Muscle layer of duodenum (tissue), 2 donors: ENCODE measurements at regions not wholly inside any gene's neighbourhood (a gene's known extent, or its start where the extent isn't known, plus 50 kb on each side); places are given as distances from the start of the nearest gene placed in this dataset.

Experiments
- H3K27ac ChIP-seq: one replicate; pipeline ENCODE4 v1.7.0; 2013; ENCODE audit warnings: mild to moderate bottlenecking, low read length
- H3K27me3 ChIP-seq: one replicate; pipeline ENCODE4 v1.7.0; 2013; ENCODE audit warnings: low read depth, mild to moderate bottlenecking, control low read depth, low read length
- H3K36me3 ChIP-seq, 2 donors: one replicate each; pipeline ENCODE4 v1.7.0; 2013; ENCODE audit warnings: low read length in 2 of 2, control low read depth in 1 of 2, mild to moderate bottlenecking in 1 of 2; ENCODE audit not compliant: insufficient read depth in 2 of 2, control insufficient read depth in 1 of 2
- H3K4me1 ChIP-seq, 2 donors: one replicate each; pipeline ENCODE4 v1.7.0; 2013; ENCODE audit warnings: low read length in 2 of 2, mild to moderate bottlenecking in 2 of 2, control low read depth in 1 of 2, moderate library complexity in 1 of 2; ENCODE audit not compliant: insufficient read depth in 2 of 2, control insufficient read depth in 1 of 2
- H3K4me3 ChIP-seq, 2 donors: one replicate each; pipeline ENCODE4 v1.7.0; 2013; ENCODE audit warnings: low read length in 2 of 2, low read depth in 1 of 2, mild to moderate bottlenecking in 1 of 2
- H3K9me3 ChIP-seq, 2 donors: one replicate each; pipeline ENCODE4 v1.7.0; 2013; ENCODE audit warnings: low read length in 2 of 2, control low read depth in 1 of 2, mild to moderate bottlenecking in 1 of 2; ENCODE audit not compliant: control insufficient read depth in 1 of 2
- donor health status: healthy.

- no peaks in the 10 kb centered on the region for H3K4me1 ChIP-seq
- H3K4me3 ChIP-seq, result no peak overlapping the region
- H3K27ac ChIP-seq, result no peak overlapping the region
- H3K9me3 ChIP-seq, result no peaks in the 10 kb centered on the region
- H3K36me3 ChIP-seq, result no peaks in the 10 kb centered on the region
- H3K27me3 ChIP-seq, result no peaks in the 10 kb centered on the region
These were observed 539.8 kb upstream of the RAB6C start for GRCh38 chr2:129439406-129440302.

DNA sequence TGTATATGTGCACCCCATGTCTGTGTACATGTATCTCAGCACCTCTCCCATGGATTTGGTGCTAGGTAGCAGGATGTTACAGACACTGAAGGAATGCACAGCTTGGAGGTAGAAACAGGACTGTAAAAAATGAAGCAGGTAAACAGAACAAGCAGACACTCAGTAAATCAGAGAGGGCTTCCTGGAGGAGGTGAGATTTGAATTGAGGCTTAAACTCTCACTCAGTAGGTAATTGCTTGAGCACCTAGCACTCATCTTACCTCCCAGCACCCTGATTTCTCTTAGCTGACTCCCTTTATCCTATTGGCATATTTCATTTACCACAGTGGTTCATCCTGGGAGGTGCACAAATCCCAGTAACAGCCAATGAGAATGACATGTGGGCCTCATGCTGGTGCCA is 537.9 kb upstream of the RAB6C start:
- no peaks in the 10 kb centered on the region for H3K9me3 ChIP-seq
- H3K4me1 ChIP-seq, result no peaks in the 10 kb centered on the region
- H3K27me3 ChIP-seq, result no peaks in the 10 kb centered on the region
- no peak overlapping the region for H3K4me3 ChIP-seq
- no peak overlapping the region for H3K27ac ChIP-seq
- H3K36me3 ChIP-seq, result no peaks in the 10 kb centered on the region

DNA sequence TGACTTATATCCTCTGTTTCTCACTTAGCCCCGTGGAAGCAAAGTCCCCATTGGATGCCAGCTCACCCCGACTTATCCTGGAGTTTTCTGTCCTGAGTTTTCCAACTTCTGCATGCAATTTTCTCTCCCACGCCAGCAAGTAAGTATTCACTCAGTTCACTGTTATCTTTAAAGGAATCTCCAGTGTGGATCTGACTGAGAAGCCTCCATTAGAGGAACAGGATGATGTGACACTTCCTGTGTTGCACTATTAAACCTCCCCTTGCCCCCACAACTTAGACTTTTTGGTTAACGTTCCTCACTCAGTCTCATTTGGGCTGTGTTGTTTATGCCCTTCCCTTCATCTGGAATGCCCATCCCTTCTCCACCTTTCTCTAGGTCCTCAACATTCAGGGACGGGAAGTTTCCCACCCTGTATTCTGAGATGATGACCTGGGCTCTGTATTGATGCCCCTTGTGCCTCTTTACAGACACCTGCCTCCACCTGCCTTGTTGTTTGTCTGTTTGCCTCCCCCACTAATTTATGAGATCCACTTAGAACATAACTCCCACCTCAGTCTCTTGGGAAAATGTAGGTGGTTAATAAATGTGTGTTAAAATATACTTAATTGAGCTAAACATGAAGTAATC is 536.1 kb upstream of the RAB6C start:
- H3K9me3 ChIP-seq, result no peaks in the 10 kb centered on the region

DNA sequence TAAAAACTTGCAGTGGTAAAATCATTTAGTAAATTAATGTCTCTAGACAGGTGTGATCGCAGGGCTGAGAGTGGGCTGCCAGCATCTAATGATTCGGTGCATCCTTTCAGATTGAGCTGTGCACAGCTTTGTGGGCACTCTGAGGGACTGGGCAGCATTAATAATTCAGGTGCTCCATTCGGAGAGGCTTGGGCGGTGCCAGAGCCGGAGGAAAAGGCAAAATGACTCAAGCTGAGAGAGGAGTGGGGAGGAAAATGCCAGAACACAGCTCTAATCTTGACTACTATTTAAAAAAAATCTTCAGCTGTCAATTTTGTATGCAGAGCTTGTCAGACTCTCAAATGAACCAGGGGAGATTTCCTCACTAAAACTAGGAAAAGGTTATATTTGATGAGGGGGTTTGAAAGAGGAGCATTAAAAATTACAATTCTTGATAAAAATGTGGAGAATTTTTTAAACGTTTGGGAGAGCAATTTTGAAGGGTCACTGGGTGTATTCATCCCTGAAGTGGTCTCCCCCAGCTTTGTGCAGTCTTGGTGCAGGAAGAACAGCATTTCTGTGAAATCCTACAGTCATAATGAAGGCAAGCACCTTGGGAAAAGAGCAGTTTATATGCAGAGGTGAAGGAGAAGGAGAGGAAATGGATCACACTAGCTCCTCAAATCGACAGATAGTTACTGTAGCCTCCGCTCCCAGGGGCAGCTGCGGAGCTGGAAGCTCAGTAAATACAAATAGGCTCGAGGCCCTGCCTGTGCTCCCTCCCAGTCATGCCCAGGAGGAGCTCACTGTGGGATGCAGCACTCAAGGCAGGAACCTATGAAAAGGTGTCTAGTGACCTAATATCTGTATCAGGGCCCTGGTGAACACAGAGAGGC is 535.4 kb upstream of the RAB6C start:
- Histone ChIP-seq H3K36me3 (no peaks in the 10 kb centered on the region), H3K9me3 (no peaks in the 10 kb centered on the region), H3K4me1 (no peaks in the 10 kb centered on the region), H3K27ac (no peak overlapping the region), H3K27me3 (no peaks in the 10 kb centered on the region), H3K4me3 (no peak overlapping the region)

More for the DNA sequence above, 536.1 kb upstream of the RAB6C start:
- Histone ChIP-seq H3K4me1 (no peaks in the 10 kb centered on the region), H3K27ac (no peak overlapping the region), H3K36me3 (no peaks in the 10 kb centered on the region), H3K4me3 (no peak overlapping the region), H3K27me3 (no peaks in the 10 kb centered on the region)

DNA sequence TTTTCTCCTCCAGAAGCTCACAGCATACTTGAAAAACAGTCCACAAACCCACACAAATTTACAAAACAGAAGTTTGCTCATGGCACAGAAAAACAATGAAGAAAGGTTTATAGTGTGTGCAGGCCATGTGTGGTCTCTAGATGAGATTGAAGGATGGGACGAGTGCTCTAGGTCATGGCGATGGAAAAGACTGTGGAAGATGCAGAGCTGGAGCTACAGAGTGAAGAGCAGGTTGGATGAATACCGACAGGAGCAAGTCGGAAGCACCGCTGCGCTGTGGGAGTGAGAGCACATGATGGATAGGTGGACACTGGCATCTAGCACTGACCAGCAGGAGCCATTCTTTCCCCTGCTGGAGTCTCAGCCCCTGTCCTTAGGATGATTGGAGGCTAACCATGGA is 534.7 kb upstream of the RAB6C start:
- no peak overlapping the region for H3K27ac ChIP-seq
- no peak overlapping the region for H3K4me3 ChIP-seq
- no peaks in the 10 kb centered on the region for H3K9me3 ChIP-seq
- H3K36me3 ChIP-seq, result no peaks in the 10 kb centered on the region
- no peaks in the 10 kb centered on the region for H3K27me3 ChIP-seq
- H3K4me1 ChIP-seq, result no peaks in the 10 kb centered on the region

- H3K4me1 ChIP-seq, result no peaks in the 10 kb centered on the region
- H3K4me3 ChIP-seq, result no peak overlapping the region
- no peaks in the 10 kb centered on the region for H3K27me3 ChIP-seq
- no peak overlapping the region for H3K27ac ChIP-seq
- H3K9me3 ChIP-seq, result no peaks in the 10 kb centered on the region
- H3K36me3 ChIP-seq, result no peaks in the 10 kb centered on the region
These were observed 522.8 kb upstream of the RAB6C start for GRCh38 chr2:129456691-129457090.

DNA sequence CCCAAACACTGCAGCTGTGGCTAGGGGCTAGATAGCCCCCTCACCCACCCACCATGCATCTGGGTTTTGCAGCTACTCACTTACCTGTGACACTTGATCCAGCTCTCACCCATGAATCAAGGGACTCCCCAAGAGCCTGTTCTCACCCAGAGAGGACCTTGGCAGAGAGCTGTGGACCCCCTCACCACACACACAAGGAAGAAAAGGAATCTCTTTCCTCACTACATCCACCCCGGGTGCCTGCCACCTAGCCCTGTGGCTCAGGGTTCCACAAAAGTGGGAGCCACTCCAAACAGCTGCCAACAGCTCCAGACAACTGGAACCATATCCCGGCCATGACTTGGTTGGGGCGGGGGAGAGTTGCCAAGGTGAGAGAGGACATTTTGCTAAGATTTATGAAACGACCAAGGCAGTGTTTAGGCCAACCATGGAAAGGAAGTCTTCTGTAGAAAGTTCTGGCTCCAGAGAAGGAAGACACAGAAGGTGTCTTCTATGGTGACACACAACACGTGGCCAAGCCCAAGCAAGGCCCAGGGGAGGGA is 522.1 kb upstream of the RAB6C start:
- no peaks in the 10 kb centered on the region for H3K9me3 ChIP-seq
- H3K27ac ChIP-seq, result no peak overlapping the region
- H3K4me1 ChIP-seq, result no peaks in the 10 kb centered on the region
- no peaks in the 10 kb centered on the region for H3K27me3 ChIP-seq
- H3K36me3 ChIP-seq, result no peaks in the 10 kb centered on the region
- no peak overlapping the region for H3K4me3 ChIP-seq

GRCh38 chr2:129458006-129458405 is 521.5 kb upstream of the RAB6C start:
- Histone ChIP-seq H3K4me3 (no peak overlapping the region), H3K27me3 (no peaks in the 10 kb centered on the region), H3K4me1 (no peaks in the 10 kb centered on the region), H3K27ac (no peak overlapping the region), H3K9me3 (no peaks in the 10 kb centered on the region), H3K36me3 (no peaks in the 10 kb centered on the region)

DNA sequence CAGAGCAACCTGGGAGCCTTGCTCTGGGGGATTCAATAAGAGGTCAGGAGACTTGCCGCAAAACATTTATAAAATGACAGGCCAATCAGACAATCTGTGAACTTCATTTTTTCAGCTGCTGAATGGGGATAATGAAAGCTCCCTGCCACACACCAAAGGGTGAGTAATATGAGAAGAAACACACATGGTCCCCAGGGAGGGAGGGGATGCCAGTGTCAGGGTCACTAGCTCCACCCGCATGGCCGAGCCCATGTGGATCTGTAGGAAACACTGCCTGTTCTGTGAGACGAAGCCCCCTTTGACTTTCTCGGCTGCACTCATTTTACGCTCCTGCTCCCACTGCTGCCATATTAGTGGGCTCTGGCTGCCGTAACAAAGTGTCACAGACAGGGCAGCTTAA is 521.0 kb upstream of the RAB6C start:
- no peaks in the 10 kb centered on the region for H3K9me3 ChIP-seq
- H3K27ac ChIP-seq, result no peak overlapping the region
- no peaks in the 10 kb centered on the region for H3K36me3 ChIP-seq
- no peaks in the 10 kb centered on the region for H3K4me1 ChIP-seq
- H3K4me3 ChIP-seq, result no peak overlapping the region
- no peaks in the 10 kb centered on the region for H3K27me3 ChIP-seq

GRCh38 chr2:129459200-129459876 is 520.1 kb upstream of the RAB6C start:
- H3K36me3 ChIP-seq, result no peaks in the 10 kb centered on the region

More at GRCh38 chr2:129459200-129459876, 520.1 kb upstream of the RAB6C start:
- Histone ChIP-seq H3K9me3 (no peaks in the 10 kb centered on the region), H3K4me1 (no peaks in the 10 kb centered on the region), H3K27me3 (no peaks in the 10 kb centered on the region), H3K4me3 (no peak overlapping the region), H3K27ac (no peak overlapping the region)
